ENCODE measurements at regions not wholly inside any gene's neighbourhood (a gene's known extent, or its start where the extent isn't known, plus 50 kb on each side); places are given as distances from the start of the nearest gene placed in this dataset.

DNA sequence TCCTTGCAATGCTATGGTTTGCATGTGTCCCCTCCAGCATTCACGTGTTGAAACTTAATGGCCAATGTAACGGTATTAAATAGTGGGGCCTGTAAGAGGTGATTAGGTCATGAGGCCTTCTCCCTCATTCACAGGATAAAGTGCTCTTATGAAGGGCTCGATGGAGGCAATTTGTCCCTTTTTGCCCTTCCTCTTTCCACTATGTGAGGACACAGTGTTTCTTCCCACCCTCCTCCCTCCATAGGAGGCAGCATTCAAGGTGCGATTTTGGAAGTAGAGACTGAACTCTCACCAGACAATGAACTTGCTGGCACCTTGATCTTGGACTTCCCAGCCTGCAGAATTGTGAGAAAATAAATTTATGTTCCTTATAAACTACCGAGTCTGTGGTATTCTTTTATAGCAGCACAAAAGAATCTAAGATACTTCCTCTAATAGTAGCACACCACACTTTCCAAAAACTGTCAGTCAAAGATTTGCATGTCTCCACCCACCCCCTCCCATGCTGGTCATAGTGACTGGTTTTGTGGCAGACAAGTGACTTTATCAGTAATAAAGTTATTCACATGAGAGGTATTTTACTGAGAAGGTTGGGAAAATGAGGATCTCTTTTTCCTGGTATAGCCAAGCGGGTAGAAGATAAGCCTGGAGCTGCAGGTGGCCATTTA, 113.5 kb upstream of the TTC29 start:
- no peak overlapping the region for H3K4me3 ChIP-seq (ENCODE audit: control insufficient read depth, low read depth, low read length)
- DNase-seq (ENCODE audit: low read depth), result no peak
- TF ChIP-seq, protein P1, sequence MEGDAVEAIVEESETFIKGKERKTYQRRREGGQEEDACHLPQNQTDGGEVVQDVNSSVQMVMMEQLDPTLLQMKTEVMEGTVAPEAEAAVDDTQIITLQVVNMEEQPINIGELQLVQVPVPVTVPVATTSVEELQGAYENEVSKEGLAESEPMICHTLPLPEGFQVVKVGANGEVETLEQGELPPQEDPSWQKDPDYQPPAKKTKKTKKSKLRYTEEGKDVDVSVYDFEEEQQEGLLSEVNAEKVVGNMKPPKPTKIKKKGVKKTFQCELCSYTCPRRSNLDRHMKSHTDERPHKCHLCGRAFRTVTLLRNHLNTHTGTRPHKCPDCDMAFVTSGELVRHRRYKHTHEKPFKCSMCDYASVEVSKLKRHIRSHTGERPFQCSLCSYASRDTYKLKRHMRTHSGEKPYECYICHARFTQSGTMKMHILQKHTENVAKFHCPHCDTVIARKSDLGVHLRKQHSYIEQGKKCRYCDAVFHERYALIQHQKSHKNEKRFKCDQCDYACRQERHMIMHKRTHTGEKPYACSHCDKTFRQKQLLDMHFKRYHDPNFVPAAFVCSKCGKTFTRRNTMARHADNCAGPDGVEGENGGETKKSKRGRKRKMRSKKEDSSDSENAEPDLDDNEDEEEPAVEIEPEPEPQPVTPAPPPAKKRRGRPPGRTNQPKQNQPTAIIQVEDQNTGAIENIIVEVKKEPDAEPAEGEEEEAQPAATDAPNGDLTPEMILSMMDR (IDR thresholded peaks at IDR 0.05; ENCODE audit: control insufficient read depth, insufficient read depth, low read depth, low read length, missing control alignments), result no peak

DNA sequence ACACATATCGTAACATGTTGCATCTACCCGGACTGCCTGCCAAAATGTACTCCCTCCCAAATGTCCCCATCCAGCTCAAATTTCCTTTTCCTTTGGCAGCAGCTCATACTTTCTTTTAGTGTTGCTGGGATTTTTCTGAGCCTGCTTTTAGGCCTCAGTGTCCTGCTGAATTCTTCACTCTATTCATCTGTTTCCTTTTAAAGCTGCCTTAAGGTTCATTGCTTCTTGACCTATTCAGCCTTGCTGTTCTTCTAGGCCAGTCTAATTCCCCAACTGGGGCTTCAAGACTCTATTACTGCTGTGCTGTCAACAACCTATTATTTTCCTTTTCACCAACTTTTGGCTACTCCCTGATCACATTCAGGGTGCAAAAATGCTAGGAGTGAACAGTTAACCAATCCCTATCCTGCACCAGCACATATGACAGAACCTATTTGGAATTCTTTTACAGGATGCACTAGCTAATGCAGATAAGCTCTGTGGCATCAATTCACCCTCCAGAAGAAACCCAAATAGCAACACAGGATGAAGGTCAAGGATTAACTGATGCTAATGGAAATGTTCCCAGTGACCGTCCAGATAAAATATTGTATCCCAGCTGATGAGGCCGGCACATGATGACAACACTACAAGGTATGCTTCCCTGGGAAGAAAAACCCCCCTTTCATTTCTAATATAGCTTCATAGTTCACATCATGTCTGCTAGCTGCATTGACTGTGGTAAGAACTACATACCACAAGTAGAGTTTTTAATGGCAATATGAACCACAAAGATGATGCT, 114.7 kb upstream of the TTC29 start:
- TF ChIP-seq, protein P1 (IDR thresholded peaks at IDR 0.05; ENCODE audit: control insufficient read depth, insufficient read depth, low read depth, low read length, missing control alignments), result no peak
- H3K4me3 ChIP-seq (ENCODE audit: control insufficient read depth, low read depth, low read length), result no peak overlapping the region
- peak; percentile 80 for DNase-seq (ENCODE audit: low read depth)

DNA sequence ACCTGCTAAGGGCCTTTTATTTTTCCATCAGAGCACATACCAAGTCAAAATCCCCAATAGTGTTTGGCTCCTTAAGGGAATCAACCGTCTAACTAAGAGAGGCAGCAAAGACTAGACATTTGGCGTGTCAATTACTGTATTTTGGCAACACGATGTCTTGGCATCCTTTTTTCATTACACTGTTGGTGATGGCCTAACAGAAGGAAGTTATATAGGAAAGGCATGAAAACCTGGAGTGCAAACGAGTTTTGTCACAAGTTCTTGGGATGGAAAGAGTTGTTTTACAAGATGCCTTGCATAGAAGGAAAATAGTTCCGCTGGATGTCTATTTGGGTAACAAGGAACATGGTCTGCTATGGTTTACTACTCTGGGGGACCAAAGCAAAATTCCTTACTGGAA, 119.2 kb upstream of the TTC29 start:
- no peak overlapping the region for H3K4me3 ChIP-seq (ENCODE audit: control insufficient read depth, low read depth, low read length)
- DNase-seq (ENCODE audit: low read depth), result no peak
- TF ChIP-seq, protein P1 (IDR thresholded peaks at IDR 0.05; ENCODE audit: control insufficient read depth, insufficient read depth, low read depth, low read length, missing control alignments), result no peak

DNA sequence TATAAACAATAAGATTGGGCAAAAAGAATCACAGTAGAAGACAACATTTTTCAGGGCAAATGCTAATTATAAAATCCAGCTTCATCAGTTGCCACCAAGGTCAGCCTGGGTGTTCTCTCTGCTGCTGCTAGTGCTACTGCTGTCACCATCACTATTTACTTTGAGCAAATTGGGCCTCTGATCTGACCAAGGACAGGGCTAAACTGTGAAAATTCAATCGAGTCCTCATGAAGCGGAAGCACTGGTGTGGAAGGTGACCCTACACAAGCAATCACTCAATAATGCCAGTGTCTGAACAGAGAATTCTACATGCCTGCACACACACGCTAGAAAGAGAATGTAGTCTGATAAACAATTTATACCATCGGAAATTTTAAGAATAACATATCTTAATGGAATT, 122.9 kb upstream of the TTC29 start:
- DNase-seq (ENCODE audit: low read depth), result no peak
- H3K4me3 ChIP-seq (ENCODE audit: control insufficient read depth, low read depth, low read length), result no peak overlapping the region
- TF ChIP-seq, protein P1 (IDR thresholded peaks at IDR 0.05; ENCODE audit: control insufficient read depth, insufficient read depth, low read depth, low read length, missing control alignments), result no peak

DNA sequence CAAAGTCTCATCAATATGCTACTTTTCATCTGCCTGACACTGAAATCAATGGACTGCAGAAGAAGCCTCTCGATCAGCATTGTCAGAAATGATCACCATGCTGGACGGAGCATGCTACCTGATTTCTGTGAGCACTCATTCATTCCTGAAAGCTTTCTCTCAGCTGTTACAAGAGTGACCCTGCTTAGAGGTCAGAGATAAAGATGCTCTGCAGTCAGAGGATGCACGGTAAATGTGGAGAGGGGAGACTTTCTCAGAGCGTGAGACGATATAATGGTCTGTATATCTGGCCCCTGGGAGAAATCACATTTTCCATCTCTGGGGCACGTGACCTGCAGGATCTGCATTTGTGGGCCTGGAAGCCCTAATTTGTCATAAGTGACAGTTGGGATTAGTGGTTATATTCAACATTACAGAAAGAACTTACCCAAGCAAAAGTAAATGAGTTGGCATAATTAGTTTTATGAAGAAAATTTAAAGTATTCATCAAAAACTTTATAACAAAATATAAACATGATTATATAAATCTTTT, 125.6 kb upstream of the TTC29 start:
- no peak overlapping the region for H3K4me3 ChIP-seq (ENCODE audit: control insufficient read depth, low read depth, low read length)
- no peak for DNase-seq (ENCODE audit: low read depth)
- TF ChIP-seq, protein P1 (IDR thresholded peaks at IDR 0.05; ENCODE audit: control insufficient read depth, insufficient read depth, low read depth, low read length, missing control alignments), result no peak

DNA sequence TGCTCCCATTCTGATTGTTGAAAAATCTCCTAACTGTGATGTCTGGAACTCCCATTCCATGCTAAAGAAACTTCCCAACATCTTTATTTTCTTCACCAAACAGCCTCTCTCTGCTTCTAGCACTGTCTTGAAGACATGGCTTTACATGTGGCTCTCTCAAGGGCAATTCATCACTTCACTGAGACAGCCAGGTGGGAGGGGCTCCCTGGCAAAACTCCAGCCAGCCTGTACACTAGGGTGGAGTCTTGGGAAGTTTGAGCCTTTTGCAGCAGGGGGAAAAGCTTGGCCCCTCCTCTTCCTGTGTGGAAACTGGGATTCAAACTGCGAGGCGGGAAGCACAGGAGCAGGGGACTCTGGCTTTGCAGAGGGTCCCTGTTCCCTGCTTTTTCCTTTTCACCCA, 130.5 kb upstream of the TTC29 start:
- no peak for DNase-seq (ENCODE audit: low read depth)
- TF ChIP-seq, protein P1 (IDR thresholded peaks at IDR 0.05; ENCODE audit: control insufficient read depth, insufficient read depth, low read depth, low read length, missing control alignments), result no peak
- H3K4me3 ChIP-seq (ENCODE audit: control insufficient read depth, low read depth, low read length), result no peak overlapping the region

All from AG09309 (cell line).